Sigmoid colon (tissue), 6 donors: ENCODE measurements at regions not wholly inside any gene's neighbourhood (a gene's known extent, or its start where the extent isn't known, plus 50 kb on each side); places are given as distances from the start of the nearest gene placed in this dataset.

Experiments
- DNase-seq: peaks from one replicate; pipeline ENCODE4 v3.0.0-alpha.2; 2019
- H3K27ac ChIP-seq, 4 donors: fragments of 200-600 bp; sonication (generic); one replicate each; pipeline ENCODE4 v1.5.1; 2016 to 2019; ENCODE audit warnings: mild to moderate bottlenecking in 1 of 4
- H3K27me3 ChIP-seq, 3 donors: fragments of 200-600 bp; sonication (generic); one replicate each; pipeline ENCODE4 v1.5.1; 2019; ENCODE audit warnings: mild to moderate bottlenecking in 1 of 3
- H3K36me3 ChIP-seq, 4 donors: fragments of 200-600 bp; sonication (generic); one replicate each; pipeline ENCODE4 v1.5.1; 2016 to 2019
- H3K4me1 ChIP-seq, 4 donors: fragments of 200-600 bp; sonication (generic); one replicate each; pipeline ENCODE4 v1.5.1; 2017 to 2019
- H3K4me3 ChIP-seq, 4 donors: fragments of 200-600 bp; sonication (generic); one replicate each; pipeline ENCODE4 v1.5.1; 2017 to 2019; ENCODE audit warnings: mild to moderate bottlenecking in 2 of 4, moderate library complexity in 1 of 4
- H3K9me3 ChIP-seq, 4 donors: fragments of 200-600 bp in 3 of 4; sonication (generic) in 3 of 4; one replicate each; pipeline versions ENCODE4 v1.5.1 to v1.6.1; 2013 to 2019
- CTCF ChIP-seq, 4 experiments: fragments of 450-650 bp in 3 of 4; fragments of 200-600 bp in 1 of 4; IDR thresholded peaks; one replicate each; pipeline ENCODE4 v1.5.1; 2016 to 2019; ENCODE audit warnings: antibody characterized with exemption in 4 of 4, mild to moderate bottlenecking in 3 of 4, moderate library complexity in 2 of 4
- EP300 ChIP-seq, 4 donors: sonication (generic); formaldehyde crosslinking; IDR thresholded peaks; one replicate each; pipeline ENCODE4 v1.6.1; 2017; ENCODE audit warnings: antibody characterized with exemption in 4 of 4
- POLR2A ChIP-seq, 2 donors: fragments of 450-650 bp; IDR thresholded peaks; one replicate each; pipeline ENCODE4 v1.6.1; 2016; ENCODE audit warnings: antibody characterized with exemption in 2 of 2, mild to moderate bottlenecking in 2 of 2, moderate library complexity in 2 of 2
- POLR2AphosphoS5 ChIP-seq, 4 donors: sonication (generic); formaldehyde crosslinking; IDR thresholded peaks; one replicate each; pipeline ENCODE4 v1.6.1; 2017; ENCODE audit warnings: antibody characterized with exemption in 4 of 4
- WGBS, 2 donors: extraction: QIAGEN DNeasy Blood & Tissue Kit; methylation state at CpG; one replicate each; pipeline ENCODE4 v1.1.7; 2013; 5-methylcytosine and 5-hydroxymethylcytosine counted together
- intact Hi-C: fragments of 100-400 bp; cut with DNase I; formaldehyde crosslinking; loops from one replicate; pipeline ENCODE4 v1.15.1; 2023
- donor health status: healthy with polysubstance abuse.
- donor health status: healthy.

GRCh38 chr2:225994748-225995405, 595.4 kb downstream of the NYAP2 start:
- Histone ChIP-seq H3K9me3 (no peaks in the 10 kb centered on the region), H3K27me3 (no peaks in the 10 kb centered on the region), H3K4me3 (no peak overlapping the region), H3K27ac (no peak overlapping the region), H3K36me3 (no peaks in the 10 kb centered on the region), H3K4me1 (peaks cover 0 to 4% (median 0%) of the 10 kb centered on the region in 4 donors)
- TF ChIP-seq EP300 (IDR thresholded peaks at IDR 0.05) (no peak), POLR2AphosphoS5 (IDR thresholded peaks at IDR 0.05) (no peak), CTCF (IDR thresholded peaks at IDR 0.05) (no peak), POLR2A (IDR thresholded peaks at IDR 0.05) (no peak)
- DNase-seq: no peak
- intact Hi-C loops: no loop called here
- 86 to 87% methylated on average over 3 of the region's 3 CpGs for WGBS, 2 donors

- no peaks in the 10 kb centered on the region for H3K36me3 ChIP-seq
- no peak overlapping the region for H3K4me3 ChIP-seq
- H3K27ac ChIP-seq: no peak overlapping the region
- DNase-seq: no peak
- peaks cover 0 to 4% (median 0%) of the 10 kb centered on the region in 4 donors for H3K4me1 ChIP-seq
- intact Hi-C loops: no loop called here
- TF ChIP-seq POLR2AphosphoS5 (IDR thresholded peaks at IDR 0.05): no peak
- TF ChIP-seq EP300 (IDR thresholded peaks at IDR 0.05): no peak
- no peak for TF ChIP-seq POLR2A (IDR thresholded peaks at IDR 0.05)
- TF ChIP-seq CTCF (IDR thresholded peaks at IDR 0.05): no peak
- 73 to 83% methylated on average over 2 of the region's 2 CpGs for WGBS, 2 donors
- H3K27me3 ChIP-seq: no peaks in the 10 kb centered on the region
- H3K9me3 ChIP-seq: no peaks in the 10 kb centered on the region
These were observed 593.9 kb downstream of the NYAP2 start for GRCh38 chr2:225993430-225993829.

- Histone ChIP-seq H3K4me3 (no peak overlapping the region), H3K27ac (no peak overlapping the region), H3K9me3 (no peaks in the 10 kb centered on the region), H3K27me3 (no peaks in the 10 kb centered on the region), H3K4me1 (no peaks in the 10 kb centered on the region), H3K36me3 (no peaks in the 10 kb centered on the region)
- no peak for DNase-seq
- intact Hi-C loops: no loop called here
- TF ChIP-seq POLR2AphosphoS5 (IDR thresholded peaks at IDR 0.05): no peak
- TF ChIP-seq POLR2A (IDR thresholded peaks at IDR 0.05): no peak
- no peak for TF ChIP-seq EP300 (IDR thresholded peaks at IDR 0.05)
- 54 to 83% methylated on average over 4 of the region's 4 CpGs for WGBS, 2 donors
These were observed 590.3 kb downstream of the NYAP2 start for GRCh38 chr2:225989809-225990208.

GRCh38 chr2:225980372-225980771, 580.9 kb downstream of the NYAP2 start:
- no peaks in the 10 kb centered on the region for H3K36me3 ChIP-seq

GRCh38 chr2:225971433-225971832, 571.9 kb downstream of the NYAP2 start:
- DNase-seq: no peak
- Histone ChIP-seq H3K4me1 (no peaks in the 10 kb centered on the region), H3K27me3 (no peaks in the 10 kb centered on the region)

More at GRCh38 chr2:225980372-225980771, 580.9 kb downstream of the NYAP2 start:
- TF ChIP-seq POLR2A (IDR thresholded peaks at IDR 0.05): no peak
- TF ChIP-seq CTCF (IDR thresholded peaks at IDR 0.05): no peak
- no peak for TF ChIP-seq EP300 (IDR thresholded peaks at IDR 0.05)
- no peak for TF ChIP-seq POLR2AphosphoS5 (IDR thresholded peaks at IDR 0.05)
- no peak overlapping the region for H3K4me3 ChIP-seq
- H3K27me3 ChIP-seq: no peaks in the 10 kb centered on the region
- H3K9me3 ChIP-seq: peaks cover 0 to 4% (median 0%) of the 10 kb centered on the region in 4 donors
- intact Hi-C loops: no loop called here
- 89 to 91% methylated on average over 7 of the region's 7 CpGs for WGBS, 2 donors
- H3K27ac ChIP-seq: no peak overlapping the region
- DNase-seq: no peak
- H3K4me1 ChIP-seq: no peaks in the 10 kb centered on the region

More at GRCh38 chr2:225971433-225971832, 571.9 kb downstream of the NYAP2 start:
- TF ChIP-seq EP300 (IDR thresholded peaks at IDR 0.05) (no peak), POLR2A (IDR thresholded peaks at IDR 0.05) (no peak), POLR2AphosphoS5 (IDR thresholded peaks at IDR 0.05) (no peak), CTCF (IDR thresholded peaks at IDR 0.05) (no peak)
- WGBS, 2 donors: 69 to 81% methylated on average over 3 of the region's 3 CpGs
- H3K27ac ChIP-seq: no peak overlapping the region
- no peaks in the 10 kb centered on the region for H3K36me3 ChIP-seq
- intact Hi-C loops: no loop called here
- H3K4me3 ChIP-seq: no peak overlapping the region
- no peaks in the 10 kb centered on the region for H3K9me3 ChIP-seq
